H9 (cell line): ENCODE measurements at regions not wholly inside any gene's neighbourhood (a gene's known extent, or its start where the extent isn't known, plus 50 kb on each side); places are given as distances from the start of the nearest gene placed in this dataset.

ENCODE experiments used
- DNase-seq: peaks from one replicate; pipeline ENCODE4 v3.0.0-alpha.2; 2017
- H2AFZ ChIP-seq: one replicate; pipeline ENCODE4 v1.6.1; 2013; ENCODE audit warnings: mild to moderate bottlenecking, low read length, control low read depth, moderate library complexity
- H2AK5ac ChIP-seq: 2 replicates; pipeline ENCODE4 v1.6.1; 2013; ENCODE audit warnings: low read length, control low read depth, mixed read lengths; ENCODE audit not compliant: insufficient read length
- H2BK120ac ChIP-seq: one replicate; pipeline ENCODE4 v1.6.1; 2013; ENCODE audit warnings: low read depth, mild to moderate bottlenecking, low read length, control low read depth, inconsistent platforms; ENCODE audit not compliant: poor library complexity, severe bottlenecking
- H2BK12ac ChIP-seq: 2 replicates; pipeline ENCODE4 v1.6.1; 2013; ENCODE audit warnings: low read length, control low read depth, mixed read lengths, low read depth; ENCODE audit not compliant: insufficient read length
- H2BK15ac ChIP-seq: 2 replicates; pipeline ENCODE4 v1.6.1; 2013; ENCODE audit warnings: low read depth, low read length, control low read depth
- H2BK20ac ChIP-seq: one replicate; pipeline ENCODE4 v1.6.1; 2013; ENCODE audit warnings: low read depth, mild to moderate bottlenecking, low read length, control low read depth, inconsistent platforms; ENCODE audit not compliant: poor library complexity, severe bottlenecking
- H2BK5ac ChIP-seq: 2 replicates; pipeline ENCODE4 v1.6.1; 2013; ENCODE audit warnings: low read length, control low read depth, mixed read lengths; ENCODE audit not compliant: insufficient read length
- H3K14ac ChIP-seq: 2 replicates; pipeline ENCODE4 v1.6.1; 2013; ENCODE audit warnings: low read length, control low read depth; ENCODE audit not compliant: insufficient read depth
- H3K18ac ChIP-seq: 2 replicates; pipeline ENCODE4 v1.6.1; 2013; ENCODE audit warnings: low read depth, mild to moderate bottlenecking, mixed read lengths, low read length, control low read depth; ENCODE audit not compliant: insufficient read length
- H3K23ac ChIP-seq: 2 replicates; pipeline ENCODE4 v1.6.1; 2013; ENCODE audit warnings: low read length, control low read depth, mixed read lengths, low read depth; ENCODE audit not compliant: insufficient read length
- H3K23me2 ChIP-seq: 2 replicates; pipeline ENCODE4 v1.6.1; 2013; ENCODE audit warnings: low read depth, mild to moderate bottlenecking, mixed read lengths, low read length, control low read depth; ENCODE audit not compliant: insufficient read length, poor library complexity, severe bottlenecking
- H3K27ac ChIP-seq: 2 replicates; pipeline ENCODE4 v1.5.1; 2013; ENCODE audit warnings: low read length, control low read depth, mixed read lengths, low read depth; ENCODE audit not compliant: insufficient read length
- H3K27me3 ChIP-seq: 2 replicates; pipeline ENCODE4 v1.6.1; 2013; ENCODE audit warnings: low read length, control low read depth, inconsistent platforms; ENCODE audit not compliant: insufficient read depth
- H3K4ac ChIP-seq: 2 replicates; pipeline ENCODE4 v1.6.1; 2013; ENCODE audit warnings: low read depth, mild to moderate bottlenecking, control low read depth, inconsistent platforms, low read length, moderate library complexity
- H3K4me1 ChIP-seq: 2 replicates; pipeline ENCODE4 v1.6.1; 2013; ENCODE audit warnings: low read length, control low read depth, inconsistent platforms; ENCODE audit not compliant: insufficient read depth
- H3K4me2 ChIP-seq: 2 replicates; pipeline ENCODE4 v1.6.1; 2013; ENCODE audit warnings: low read length, control low read depth, mixed read lengths; ENCODE audit not compliant: insufficient read length, insufficient read depth
- H3K56ac ChIP-seq: 2 replicates; pipeline ENCODE4 v1.6.1; 2013; ENCODE audit warnings: low read depth, mild to moderate bottlenecking, mixed read lengths, low read length, control low read depth; ENCODE audit not compliant: insufficient read length
- H3K79me1 ChIP-seq: 2 replicates; pipeline ENCODE4 v1.6.1; 2013; ENCODE audit warnings: low read depth, mild to moderate bottlenecking, moderate library complexity, low read length, control low read depth, inconsistent platforms; ENCODE audit not compliant: insufficient read depth, poor library complexity, severe bottlenecking
- H3K79me2 ChIP-seq: 2 replicates; pipeline ENCODE4 v1.6.1; 2013; ENCODE audit warnings: low read length, control low read depth, inconsistent platforms; ENCODE audit not compliant: insufficient read depth
- H3K9ac ChIP-seq: 2 replicates; pipeline ENCODE4 v1.6.1; 2013; ENCODE audit warnings: low read length, control low read depth, mixed read lengths; ENCODE audit not compliant: insufficient read length; ENCODE audit errors: extremely low read depth
- H3K9me3 ChIP-seq: one replicate; pipeline ENCODE4 v1.6.1; 2013; ENCODE audit warnings: low read depth, low read length, inconsistent platforms; ENCODE audit not compliant: control insufficient read depth
- H3T11ph ChIP-seq: one replicate; pipeline ENCODE4 v1.6.1; 2013; ENCODE audit warnings: mild to moderate bottlenecking, low read length, control low read depth, inconsistent platforms
- H4K20me1 ChIP-seq: one replicate; pipeline ENCODE4 v1.6.1; 2013; ENCODE audit not compliant: control insufficient read depth, insufficient read length, insufficient read depth
- H4K5ac ChIP-seq: 2 replicates; pipeline ENCODE4 v1.6.1; 2013; ENCODE audit warnings: low read depth, mild to moderate bottlenecking, mixed read lengths, low read length, control low read depth; ENCODE audit not compliant: insufficient read length
- H4K8ac ChIP-seq: replicated peaks from 2 replicates; pipeline ENCODE4 v1.6.1; 2013; ENCODE audit warnings: low read length, control low read depth, mixed read lengths, low read depth; ENCODE audit not compliant: insufficient read length
- H4K91ac ChIP-seq: 2 replicates; pipeline ENCODE4 v1.6.1; 2013; ENCODE audit warnings: low read depth, mild to moderate bottlenecking, moderate library complexity, mixed read lengths, low read length, control low read depth; ENCODE audit not compliant: insufficient read length
- H3K27ac Mint-ChIP-seq, 3 experiments: 2 replicates in 2 of 3; 3 replicates in 1 of 3; pipeline ENCODE4 v1.8.0; 2020 to 2021; ENCODE audit warnings: mixed read lengths in 3 of 3, mild to moderate bottlenecking in 1 of 3, moderate library complexity in 1 of 3
- H3K27me3 Mint-ChIP-seq: 2 replicates; pipeline ENCODE4 v1.8.0; 2021; ENCODE audit warnings: low read depth, mild to moderate bottlenecking, moderate library complexity, mixed read lengths
- H3K36me3 Mint-ChIP-seq, 3 experiments: 2 replicates in 2 of 3; 3 replicates in 1 of 3; pipeline ENCODE4 v1.8.0; 2020 to 2021; ENCODE audit warnings: low read depth in 3 of 3, mixed read lengths in 3 of 3; ENCODE audit not compliant: insufficient read depth in 1 of 3
- H3K4me1 Mint-ChIP-seq, 2 experiments: 2 replicates each; pipeline ENCODE4 v1.8.0; 2020; ENCODE audit warnings: mixed read lengths in 2 of 2
- H3K4me3 Mint-ChIP-seq, 2 experiments: 2 replicates in 1 of 2; 3 replicates in 1 of 2; pipeline ENCODE4 v1.8.0; 2020 to 2021; ENCODE audit warnings: mild to moderate bottlenecking in 2 of 2, mixed read lengths in 2 of 2, moderate library complexity in 1 of 2
- H3K9me3 Mint-ChIP-seq, 2 experiments: 2 replicates in 1 of 2; 3 replicates in 1 of 2; pipeline ENCODE4 v1.8.0; 2020; ENCODE audit warnings: mild to moderate bottlenecking in 2 of 2, mixed read lengths in 2 of 2, moderate library complexity in 1 of 2
- CTCF ChIP-seq: fragments of 200-600 bp; sonication (generic); conservative IDR thresholded peaks from 3 replicates; pipeline ENCODE4 v1.8.0; 2021; ENCODE audit warnings: antibody characterized with exemption, mild to moderate bottlenecking
- WGBS: extraction: QIAGEN DNeasy Blood & Tissue Kit; methylation state at CpG from one replicate; pipeline ENCODE4 v1.1.7; 2013; ENCODE audit warnings: missing lambda C conversion rate, low lambda C conversion rate, mixed read lengths; ENCODE audit not compliant: insufficient read length; ENCODE audit errors: extremely low coverage; 5-methylcytosine and 5-hydroxymethylcytosine counted together

GRCh38 chr19:32101206-32101605, 244.2 kb upstream of the ZNF507 start:
- DNase-seq = no peak
- Mint-ChIP-seq H3K4me1 (peaks cover 32 to 34% of the 10 kb centered on the region in 2 experiments), H3K4me3 (no peak overlapping the region), H3K9me3 (peaks cover 24 to 25% of the 10 kb centered on the region in 2 experiments), H3K36me3 (peaks cover 11 to 24% (median 16%) of the 10 kb centered on the region in 3 experiments), H3K27ac (no peak overlapping the region), H3K27me3 (peaks cover 3% of the 10 kb centered on the region)
- Histone ChIP-seq H3K4me1 (no peaks in the 10 kb centered on the region; the same call in none of the 2 replicates), H3K79me2 (no peaks in the 10 kb centered on the region), H3K9ac (no peak overlapping the region), H2AFZ (no peak overlapping the region), H4K8ac (no peak overlapping the region), H2BK12ac (no peak overlapping the region), H2BK5ac (no peak overlapping the region), H4K91ac (no peak overlapping the region), H4K5ac (no peak overlapping the region), H4K20me1 (no peaks in the 10 kb centered on the region), H2AK5ac (no peak overlapping the region), H3T11ph (no peak overlapping the region), H2BK20ac (no peak overlapping the region), H3K79me1 (no peaks in the 10 kb centered on the region), H3K27ac (no peak overlapping the region), H3K4ac (no peak overlapping the region), H2BK15ac (no peak overlapping the region), H3K56ac (no peak overlapping the region), H3K23ac (no peak overlapping the region), H3K27me3 (no peaks in the 10 kb centered on the region), H3K9me3 (no peaks in the 10 kb centered on the region), H3K18ac (no peak overlapping the region), H3K4me2 (no peak overlapping the region), H3K14ac (no peak overlapping the region), H3K23me2 (no peaks in the 10 kb centered on the region), H2BK120ac (no peak overlapping the region)
- no peak for TF ChIP-seq CTCF
- WGBS = no CpG with 5 or more reads among the region's 1 CpG
